GM12874 (cell line): ENCODE measurements at regions not wholly inside any gene's neighbourhood (a gene's known extent, or its start where the extent isn't known, plus 50 kb on each side); places are given as distances from the start of the nearest gene placed in this dataset.

Source experiments
- CTCF ChIP-seq: IDR thresholded peaks from 2 replicates; pipeline ENCODE4 v1.5.1; 2011; ENCODE audit warnings: low read depth, mild to moderate bottlenecking, control low read depth, low read length, moderate library complexity; ENCODE audit not compliant: insufficient read depth

- no peak for TF ChIP-seq CTCF
Measured at GRCh38 chr9:129463477-129463876, 157.4 kb downstream of the C9orf50 start.

- TF ChIP-seq CTCF, result no peak
Measured at GRCh38 chr9:129462360-129462759, 158.5 kb downstream of the C9orf50 start.

- no peak for TF ChIP-seq CTCF
Measured at GRCh38 chr9:129460323-129461261, 160.3 kb downstream of the C9orf50 start.

GRCh38 chr9:129459547-129460322 lies 161.2 kb downstream of the C9orf50 start:
- no peak for TF ChIP-seq CTCF

- TF ChIP-seq CTCF, result no peak
Measured at GRCh38 chr9:129458663-129459546, 162.0 kb downstream of the C9orf50 start.

GRCh38 chr9:129458155-129458661 lies 162.7 kb downstream of the C9orf50 start:
- TF ChIP-seq CTCF, result no peak
